Left lung (tissue), 4 donors: ENCODE measurements at regions not wholly inside any gene's neighbourhood (a gene's known extent, or its start where the extent isn't known, plus 50 kb on each side); places are given as distances from the start of the nearest gene placed in this dataset.
A peak's percentile ranks its signal among the peaks of the same experiment; 100 is the strongest.

ENCODE experiments used
- ATAC-seq: fragments of 200-7000 bp; cut with Tn5 transposase; one replicate; pipeline ENCODE4 v1.9.1; 2020; ENCODE audit warnings: moderate library complexity
- DNase-seq, 4 donors: peaks; one replicate each; pipeline ENCODE4 v3.0.0-alpha.2; 2013 to 2020
- H3K27ac ChIP-seq, 2 donors: fragments of 200-600 bp; sonication (generic) in 1 of 2; one replicate each; pipeline versions ENCODE4 v1.5.0 to v1.8.0; 2020 to 2021
- H3K27me3 ChIP-seq, 2 donors: fragments of 200-600 bp; sonication (generic) in 1 of 2; one replicate each; pipeline versions ENCODE4 v1.5.0 to v1.8.0; 2020 to 2021
- H3K36me3 ChIP-seq, 2 donors: fragments of 200-600 bp; sonication (generic) in 1 of 2; one replicate each; pipeline versions ENCODE4 v1.5.0 to v1.8.0; 2020 to 2021
- H3K4me1 ChIP-seq, 2 donors: fragments of 200-600 bp; one replicate each; pipeline ENCODE4 v1.8.0; 2021
- H3K4me3 ChIP-seq, 2 donors: fragments of 200-600 bp; sonication (generic) in 1 of 2; one replicate each; pipeline versions ENCODE4 v1.5.0 to v1.8.0; 2020 to 2021; ENCODE audit warnings: mild to moderate bottlenecking in 1 of 2
- H3K9me3 ChIP-seq, 2 donors: fragments of 200-600 bp; sonication (generic) in 1 of 2; one replicate each; pipeline versions ENCODE4 v1.5.0 to v1.8.0; 2020 to 2021
- CTCF ChIP-seq, 2 donors: fragments of 200-600 bp; sonication (generic) in 1 of 2; IDR thresholded peaks; one replicate each; pipeline versions ENCODE4 v1.5.0 to v1.8.0; 2021; ENCODE audit warnings: antibody characterized with exemption in 2 of 2
- intact Hi-C, 2 donors: fragments of 100-400 bp; cut with DNase I; formaldehyde crosslinking; loops; one replicate each; pipeline versions ENCODE4 v1.11.2 to v1.14.2; 2022
- donor health status: DM: no; HTN: yes; CAD: no.
- donor health status: DM: no; HTN: no; CAD: no.

DNA sequence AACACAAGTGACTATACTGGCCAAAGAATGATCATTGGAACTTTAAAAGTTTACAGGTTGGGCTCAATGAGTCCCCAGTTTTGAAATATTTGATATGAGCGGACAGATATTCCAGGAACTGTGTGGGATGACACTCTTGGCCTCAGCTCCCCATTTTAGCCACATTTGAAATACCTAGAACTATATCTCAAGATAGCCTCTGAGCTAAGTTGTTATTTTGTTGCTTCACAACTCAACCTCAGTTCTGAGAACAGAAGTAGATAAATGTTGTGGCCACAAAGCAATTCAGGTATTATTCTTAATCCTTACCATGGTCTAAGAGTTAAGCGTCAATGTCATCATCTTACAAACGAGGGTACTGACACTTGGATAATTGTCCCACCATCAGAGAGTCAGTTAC lies 172.2 kb upstream of the SETBP1 start:
- H3K4me1 ChIP-seq, result peaks cover 0 to 7% of the 10 kb centered on the region in 2 donors
- DNase-seq (no peak), ATAC-seq (no peak)
- intact Hi-C loops, result no loop called here
- TF ChIP-seq CTCF (IDR thresholded peaks at IDR 0.05), result no peak
- H3K27ac ChIP-seq, result peak overlapping the region in 1 of 2 donors; percentile 81
- H3K9me3 ChIP-seq, result no peaks in the 10 kb centered on the region
- H3K36me3 ChIP-seq, result no peaks in the 10 kb centered on the region
- no peak overlapping the region for H3K4me3 ChIP-seq
- H3K27me3 ChIP-seq, result no peaks in the 10 kb centered on the region

GRCh38 chr18:44509048-44509447 lies 171.6 kb upstream of the SETBP1 start:
- Histone ChIP-seq H3K4me1 (peaks cover 0 to 7% of the 10 kb centered on the region in 2 donors), H3K27ac (peak overlapping the region in 1 of 2 donors; percentile 81), H3K36me3 (no peaks in the 10 kb centered on the region), H3K4me3 (no peak overlapping the region), H3K27me3 (no peaks in the 10 kb centered on the region), H3K9me3 (no peaks in the 10 kb centered on the region)
- DNase-seq (no peak), ATAC-seq (no peak)
- no peak for TF ChIP-seq CTCF (IDR thresholded peaks at IDR 0.05)
- intact Hi-C loops, result no loop called here

GRCh38 chr18:44510390-44510789 lies 170.3 kb upstream of the SETBP1 start:
- Histone ChIP-seq H3K9me3 (no peaks in the 10 kb centered on the region), H3K4me3 (no peak overlapping the region), H3K4me1 (peaks cover 0 to 7% of the 10 kb centered on the region in 2 donors), H3K27ac (no peak overlapping the region), H3K36me3 (no peaks in the 10 kb centered on the region), H3K27me3 (no peaks in the 10 kb centered on the region)
- DNase-seq (no peak), ATAC-seq (no peak)
- intact Hi-C loops, result no loop called here
- TF ChIP-seq CTCF (IDR thresholded peaks at IDR 0.05), result no peak

DNA sequence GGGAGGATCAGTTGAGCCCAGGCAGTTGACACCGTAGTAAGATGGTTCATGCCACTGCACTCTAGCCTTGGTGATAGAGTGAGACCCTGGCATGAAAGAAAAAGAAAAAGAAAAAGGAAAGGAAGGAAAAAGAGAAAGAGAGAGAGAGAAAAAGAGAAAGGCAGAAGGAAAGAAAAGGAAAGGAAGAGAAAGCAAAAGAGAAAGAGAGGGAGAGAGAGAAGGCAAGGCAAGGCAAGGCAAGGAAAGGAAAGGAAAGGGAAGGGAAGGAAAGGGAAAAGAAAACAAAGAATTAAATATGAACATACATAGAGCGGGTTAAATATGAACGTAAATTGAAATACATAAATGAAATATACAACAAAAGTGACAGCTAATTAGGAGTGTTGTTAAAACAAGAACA lies 167.5 kb upstream of the SETBP1 start:
- Histone ChIP-seq H3K27ac (no peak overlapping the region), H3K4me3 (no peak overlapping the region), H3K4me1 (no peaks in the 10 kb centered on the region), H3K36me3 (no peaks in the 10 kb centered on the region), H3K27me3 (no peaks in the 10 kb centered on the region), H3K9me3 (no peaks in the 10 kb centered on the region)
- DNase-seq, result no peak
- no peak for ATAC-seq
- TF ChIP-seq CTCF (IDR thresholded peaks at IDR 0.05), result no peak
- intact Hi-C loops, result no loop called here

DNA sequence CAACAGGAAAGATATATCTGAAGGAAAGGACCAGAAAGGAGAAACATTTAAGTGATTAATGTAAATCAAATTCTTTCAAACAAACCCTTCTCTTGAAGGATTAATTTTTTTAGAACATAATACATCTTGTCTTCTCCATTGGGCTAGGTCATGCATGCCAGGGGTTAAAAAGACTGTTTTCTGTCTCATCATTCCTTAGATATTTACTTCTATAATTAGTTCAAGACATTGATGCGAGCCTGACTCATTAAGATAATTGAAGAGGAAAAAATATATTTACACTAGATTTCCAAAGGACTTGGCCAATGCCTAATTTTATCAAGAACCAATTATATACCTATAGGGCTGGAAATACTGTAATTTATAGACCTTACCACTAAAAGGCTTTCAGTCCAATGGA lies 166.6 kb upstream of the SETBP1 start:
- Histone ChIP-seq H3K4me3 (no peak overlapping the region), H3K9me3 (no peaks in the 10 kb centered on the region), H3K27ac (no peak overlapping the region), H3K4me1 (no peaks in the 10 kb centered on the region), H3K27me3 (no peaks in the 10 kb centered on the region), H3K36me3 (no peaks in the 10 kb centered on the region)
- TF ChIP-seq CTCF (IDR thresholded peaks at IDR 0.05), result no peak
- ATAC-seq (no peak), DNase-seq (no peak)
- intact Hi-C loops, result no loop called here
